ENCODE measurements at regions not wholly inside any gene's neighbourhood (a gene's known extent, or its start where the extent isn't known, plus 50 kb on each side); places are given as distances from the start of the nearest gene placed in this dataset.

DNA sequence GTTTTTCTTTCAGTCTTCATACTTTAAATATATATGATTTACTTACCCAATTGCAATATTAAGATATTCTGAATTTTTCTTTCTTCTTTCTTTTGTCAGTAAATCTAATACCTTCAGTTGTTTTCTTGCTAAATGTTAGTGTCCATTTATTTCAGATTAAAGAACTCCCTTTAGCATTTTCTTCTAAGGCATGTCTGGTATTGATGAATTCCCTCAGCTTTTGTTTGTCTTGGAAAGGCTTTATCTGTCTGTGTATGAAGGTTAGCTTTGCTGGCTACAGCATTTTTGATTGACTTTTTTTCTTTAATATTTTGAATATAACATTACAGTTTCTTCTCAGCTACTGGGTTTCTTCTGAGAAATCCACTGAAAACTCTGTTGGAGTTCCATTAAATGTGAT is 64.0 kb upstream of the PLSCR4 start:
- ATAC-seq: no peak
- intact Hi-C loops (cut with micrococcal nuclease): no loop called here

DNA sequence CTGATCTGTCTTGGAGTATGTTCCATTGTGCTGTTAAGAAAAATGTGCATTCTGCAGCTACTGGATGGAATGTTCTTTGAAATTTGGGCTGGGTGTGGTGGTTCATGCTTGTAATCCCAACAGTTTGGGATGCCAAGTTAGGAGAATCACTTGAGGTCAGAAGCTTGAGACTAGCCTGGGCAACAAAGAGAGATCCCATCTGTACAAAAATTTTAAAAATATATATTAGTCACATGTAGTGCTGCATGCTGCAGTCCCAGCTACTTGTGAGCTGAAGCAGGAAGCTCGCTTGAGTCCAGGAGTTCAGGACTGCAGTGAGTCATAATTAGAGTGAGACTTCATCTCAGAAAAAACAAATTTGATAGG is 62.8 kb upstream of the PLSCR4 start:
- DNase-seq (no peak), ATAC-seq (peak; percentile 22)
- intact Hi-C loops (cut with micrococcal nuclease): no loop called here

More for the DNA sequence above, 64.0 kb upstream of the PLSCR4 start:
- no peak for DNase-seq

DNA sequence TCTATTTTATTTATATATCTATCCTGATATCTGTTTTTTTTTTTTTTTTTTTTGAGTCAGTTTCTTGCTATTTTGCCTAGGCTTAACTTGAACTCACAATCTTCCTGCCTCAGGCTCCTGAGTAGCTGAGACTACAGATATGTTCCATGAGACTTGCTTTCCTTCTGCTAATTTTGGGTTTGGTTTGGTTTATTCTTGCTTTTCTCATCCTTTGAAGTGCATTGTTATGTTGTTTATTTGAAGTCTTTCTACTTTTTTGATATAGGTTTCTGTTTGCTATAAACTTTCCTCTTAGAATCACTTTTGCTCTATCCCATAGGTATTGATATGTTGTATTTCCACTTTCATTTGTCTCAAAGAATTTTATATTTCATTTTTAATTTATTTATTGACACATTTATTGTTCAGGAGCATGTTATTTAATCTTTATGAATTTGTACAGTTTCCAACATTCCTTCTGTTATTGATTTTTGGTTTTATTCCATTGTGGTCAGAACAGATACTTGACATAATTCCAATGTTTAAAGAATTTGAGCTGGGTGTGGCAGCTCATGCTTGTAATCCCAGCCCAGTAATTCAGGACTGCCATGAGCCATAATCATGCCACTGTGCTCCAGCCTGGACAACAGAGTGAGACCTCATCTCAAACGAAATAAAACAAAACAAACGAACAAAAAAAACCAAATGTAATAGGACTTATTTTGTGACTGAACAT is 62.3 kb upstream of the PLSCR4 start:
- no peak for DNase-seq
- peak; percentile 12 for ATAC-seq
- intact Hi-C loops (cut with micrococcal nuclease): no loop called here

DNA sequence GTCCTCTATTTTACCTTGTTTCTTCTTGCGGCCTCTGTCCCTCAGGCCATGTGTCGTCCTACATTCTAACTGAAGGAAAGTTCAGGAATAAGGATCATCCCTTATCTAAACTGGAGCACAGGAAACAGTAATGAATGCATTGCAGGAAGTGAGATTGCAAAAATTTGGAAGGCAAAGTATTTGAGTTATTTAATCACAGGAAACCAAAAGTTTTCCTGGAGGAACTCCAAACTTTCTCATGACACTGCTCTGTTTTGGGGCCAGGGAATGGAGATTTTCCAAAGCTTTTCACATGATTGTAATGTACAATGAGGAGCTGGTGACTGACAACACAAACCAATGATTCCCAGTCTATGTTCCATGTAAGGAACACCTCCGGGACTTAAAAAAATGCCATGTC is 57.8 kb upstream of the PLSCR4 start:
- ATAC-seq (peak; percentile 88), DNase-seq (no peak)
- intact Hi-C loops (cut with micrococcal nuclease): no loop called here

DNA sequence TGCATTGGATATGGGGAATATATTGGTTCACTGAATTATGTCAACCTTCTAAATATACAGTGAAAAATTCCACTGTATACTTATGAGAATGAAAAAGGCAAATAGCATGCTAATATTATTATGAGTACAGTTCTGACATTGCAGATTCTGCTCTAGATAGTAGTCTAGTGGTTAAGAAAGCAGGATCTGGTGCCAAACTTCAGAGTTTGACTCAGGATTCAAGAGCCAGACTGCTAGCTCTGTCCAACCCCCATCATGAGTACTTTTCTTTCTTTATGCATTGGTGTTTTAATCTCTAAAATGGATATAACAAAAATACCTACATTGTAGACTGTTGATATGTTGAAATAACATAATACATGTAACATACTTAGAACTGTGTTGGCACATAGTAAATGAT is 57.3 kb upstream of the PLSCR4 start:
- DNase-seq (no peak), ATAC-seq (peak; percentile 76)
- intact Hi-C loops (cut with micrococcal nuclease): no loop called here

DNA sequence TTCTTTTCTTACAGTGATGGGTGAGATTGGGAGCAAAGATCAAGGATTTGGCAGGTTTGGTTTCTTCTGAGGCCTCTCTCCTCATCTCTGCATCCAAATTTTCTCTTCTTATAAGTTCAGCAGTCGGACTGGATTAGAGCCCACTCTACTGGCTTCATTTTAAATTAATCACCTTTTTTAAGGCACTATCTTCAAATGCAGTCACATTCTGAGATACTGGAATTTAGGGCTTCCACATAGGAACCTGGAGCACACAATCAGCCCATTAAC is 56.5 kb upstream of the PLSCR4 start:
- intact Hi-C loops (cut with micrococcal nuclease): no loop called here
- ATAC-seq: no peak

DNA sequence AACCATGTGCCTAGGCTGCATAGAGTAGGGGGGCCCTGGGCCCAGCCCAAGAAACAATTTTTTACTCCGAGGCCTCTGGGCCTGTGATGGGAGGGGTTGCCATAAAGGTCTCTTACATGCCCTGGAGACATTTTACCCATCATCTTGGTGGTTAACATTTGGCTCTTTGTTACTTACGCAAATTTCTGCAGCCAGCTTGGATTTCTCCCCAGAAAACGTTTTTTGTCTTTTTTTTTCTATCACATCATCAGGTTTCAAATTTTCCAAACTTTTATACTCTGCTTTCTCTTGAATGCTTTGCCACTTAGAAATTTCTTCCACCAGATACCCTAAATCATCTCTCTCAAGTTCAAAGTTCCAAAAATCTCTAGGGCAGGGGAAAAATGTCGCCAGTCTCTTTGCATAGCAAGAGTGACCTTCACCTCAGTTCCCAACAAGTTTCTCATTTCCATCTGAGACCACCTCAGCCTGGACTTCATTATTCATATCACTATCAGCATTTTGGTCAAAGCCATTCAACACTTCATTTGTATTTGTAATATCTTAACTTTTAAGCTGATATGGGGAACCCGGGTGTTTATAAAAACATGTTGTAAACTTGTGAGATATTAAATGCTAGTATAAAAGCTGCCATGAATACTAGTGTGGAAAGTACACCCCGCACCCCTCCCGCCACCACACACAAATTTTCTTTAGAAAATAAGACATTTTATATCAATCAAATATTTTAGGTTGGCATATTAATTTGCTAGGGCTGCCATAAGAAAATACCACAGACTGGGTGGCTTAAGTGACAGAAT is 56.0 kb upstream of the PLSCR4 start:
- no peak for ATAC-seq
- intact Hi-C loops (cut with micrococcal nuclease): no loop called here
- DNase-seq: no peak

More for the DNA sequence above, 56.5 kb upstream of the PLSCR4 start:
- DNase-seq: no peak

DNA sequence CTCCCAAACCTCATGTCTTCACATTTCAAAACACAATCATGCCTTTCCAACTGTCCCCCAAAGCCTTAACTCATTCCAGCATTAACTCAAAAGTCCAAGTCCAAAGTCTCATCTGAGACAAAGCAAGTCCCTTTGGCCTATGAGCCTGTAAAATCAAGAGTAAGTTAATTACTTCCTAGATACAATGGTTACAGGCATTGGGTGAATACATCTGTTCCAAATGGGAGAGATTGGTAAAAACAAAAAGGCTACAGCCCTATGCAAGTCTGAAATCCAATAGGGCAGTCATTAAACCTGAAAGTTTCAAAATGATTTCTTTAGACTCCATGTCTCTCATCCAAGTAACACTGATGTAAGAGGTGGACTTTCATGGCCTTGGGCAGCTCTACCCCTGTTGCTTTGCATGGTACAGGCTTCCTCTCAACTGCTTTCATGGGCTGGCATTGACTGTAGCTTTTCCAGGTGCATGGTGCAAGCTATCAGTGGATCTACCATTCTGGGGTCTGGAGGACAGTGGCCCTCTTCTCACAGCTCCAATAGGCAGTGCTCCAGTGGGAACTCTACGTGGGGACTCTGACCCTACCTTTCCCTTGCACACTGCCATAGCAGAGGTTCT is 55.0 kb upstream of the PLSCR4 start:
- DNase-seq: no peak
- intact Hi-C loops (cut with micrococcal nuclease): no loop called here
- no peak for ATAC-seq

DNA sequence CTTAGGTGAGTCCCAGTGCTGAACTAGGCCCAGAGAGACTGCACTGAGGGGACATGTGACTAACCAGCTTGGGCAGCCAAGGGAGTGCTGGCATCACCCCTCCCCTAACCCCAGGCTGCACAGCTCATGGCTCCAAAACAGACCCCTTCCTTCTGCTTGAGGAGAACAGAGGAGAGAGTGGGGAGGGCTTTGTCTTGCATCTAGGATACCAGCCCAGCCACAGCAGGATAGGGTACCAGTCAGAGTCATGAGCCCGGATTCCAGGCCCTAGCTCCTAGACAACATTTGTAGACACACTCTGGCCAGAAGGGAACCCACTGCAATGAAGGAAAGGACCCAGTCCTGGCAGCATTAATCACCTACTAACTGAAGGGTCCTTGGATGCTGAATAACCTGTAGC is 49.9 kb upstream of the PLSCR4 start:
- ATAC-seq (no peak), DNase-seq (no peak)
- intact Hi-C loops (cut with micrococcal nuclease): no loop called here
